Neural progenitor cell (in vitro differentiated cells): ENCODE measurements at regions not wholly inside any gene's neighbourhood (a gene's known extent, or its start where the extent isn't known, plus 50 kb on each side); places are given as distances from the start of the nearest gene placed in this dataset.

Experiments
- DNase-seq: peaks from one replicate; pipeline ENCODE4 v3.0.0-alpha.2; 2016; ENCODE audit warnings: low spot score
- H2AFZ ChIP-seq: fragments of 200-600 bp; sonication (generic); replicated peaks from 2 replicates; pipeline ENCODE4 v1.6.1; 2016; ENCODE audit warnings: antibody characterized with exemption
- H3F3A ChIP-seq: fragments of 200-600 bp; sonication (generic); 2 replicates; pipeline ENCODE4 v1.6.1; 2016; ENCODE audit warnings: antibody characterized with exemption, low read depth
- H3K27ac ChIP-seq: fragments of 200-600 bp; sonication (generic); 2 replicates; pipeline ENCODE4 v1.5.1; 2016; ENCODE audit warnings: mild to moderate bottlenecking
- H3K27me3 ChIP-seq: fragments of 200-600 bp; sonication (generic); 2 replicates; pipeline ENCODE4 v1.6.1; 2016; ENCODE audit warnings: mild to moderate bottlenecking, moderate library complexity
- H3K36me3 ChIP-seq: fragments of 200-600 bp; sonication (generic); 2 replicates; pipeline ENCODE4 v1.5.1; 2016
- H3K4me1 ChIP-seq: fragments of 200-600 bp; sonication (generic); 2 replicates; pipeline ENCODE4 v1.6.1; 2016; ENCODE audit warnings: mixed run types
- H3K4me2 ChIP-seq: fragments of 200-600 bp; sonication (generic); 2 replicates; pipeline ENCODE4 v1.6.1; 2016
- H3K4me3 ChIP-seq: fragments of 200-600 bp; sonication (generic); 2 replicates; pipeline ENCODE4 v1.5.1; 2016
- H3K79me2 ChIP-seq: fragments of 200-600 bp; sonication (generic); 2 replicates; pipeline ENCODE4 v1.6.1; 2016; ENCODE audit warnings: low read depth
- H3K9ac ChIP-seq: fragments of 200-600 bp; sonication (generic); 2 replicates; pipeline ENCODE4 v1.6.1; 2016
- H3K9me3 ChIP-seq: fragments of 200-600 bp; sonication (generic); 2 replicates; pipeline ENCODE4 v1.5.1; 2016; ENCODE audit warnings: low read depth
- H4K20me1 ChIP-seq: fragments of 200-600 bp; sonication (generic); 2 replicates; pipeline ENCODE4 v1.6.1; 2016; ENCODE audit warnings: low read depth
- H3K27ac Mint-ChIP-seq: 3 replicates; pipeline ENCODE4 v1.8.0; 2021; ENCODE audit warnings: mixed read lengths
- H3K27me3 Mint-ChIP-seq: 2 replicates; pipeline ENCODE4 v1.8.0; 2022; ENCODE audit warnings: low read depth, mild to moderate bottlenecking, inconsistent platforms, moderate library complexity, mixed read lengths; ENCODE audit not compliant: insufficient read depth
- H3K36me3 Mint-ChIP-seq: 3 replicates; pipeline ENCODE4 v1.8.0; 2021; ENCODE audit warnings: mixed read lengths
- H3K4me1 Mint-ChIP-seq: 3 replicates; pipeline ENCODE4 v1.8.0; 2021; ENCODE audit warnings: mixed read lengths
- H3K4me3 Mint-ChIP-seq: 3 replicates; pipeline ENCODE4 v1.8.0; 2021; ENCODE audit warnings: mild to moderate bottlenecking, moderate library complexity, mixed read lengths
- H3K9me3 Mint-ChIP-seq: 3 replicates; pipeline ENCODE4 v1.8.0; 2020; ENCODE audit warnings: mixed read lengths
- CTCF ChIP-seq: fragments of 200-600 bp; sonication (generic); IDR thresholded peaks from 2 replicates; pipeline ENCODE4 v1.5.1; 2017; ENCODE audit warnings: antibody characterized with exemption, mild to moderate bottlenecking
- EZH2 ChIP-seq: fragments of 200-600 bp; sonication (generic); IDR thresholded peaks from 2 replicates; pipeline ENCODE4 v1.6.1; 2017; ENCODE audit warnings: antibody characterized with exemption, mild to moderate bottlenecking, moderate library complexity
- EZH2phosphoT487 ChIP-seq: fragments of 200-600 bp; sonication (generic); IDR thresholded peaks from 2 replicates; pipeline ENCODE4 v1.6.1; 2017; ENCODE audit warnings: antibody characterized with exemption

- Histone ChIP-seq H3K4me1 (no peaks in the 10 kb centered on the region), H3K36me3 (no peaks in the 10 kb centered on the region), H3F3A (no peaks in the 10 kb centered on the region), H3K27ac (no peak overlapping the region), H3K9ac (no peak overlapping the region), H3K27me3 (no peaks in the 10 kb centered on the region), H4K20me1 (no peaks in the 10 kb centered on the region), H3K9me3 (no peaks in the 10 kb centered on the region), H3K79me2 (no peaks in the 10 kb centered on the region), H3K4me3 (no peak overlapping the region), H3K4me2 (no peak overlapping the region), H2AFZ (no peak overlapping the region)
- no peak overlapping the region for H3K4me3 Mint-ChIP-seq
- H3K27me3 Mint-ChIP-seq, result no peaks in the 10 kb centered on the region
- TF ChIP-seq EZH2phosphoT487 (no peak), EZH2 (no peak), CTCF (no peak)
- H3K4me1 Mint-ChIP-seq, result no peaks in the 10 kb centered on the region
- H3K9me3 Mint-ChIP-seq, result no peaks in the 10 kb centered on the region
- no peak overlapping the region for H3K27ac Mint-ChIP-seq
- H3K36me3 Mint-ChIP-seq, result no peaks in the 10 kb centered on the region
- DNase-seq, result no peak
These were observed 140.3 kb downstream of the RERGL start for GRCh38 chr12:17949558-17950141.

- H3K27ac Mint-ChIP-seq, result no peak overlapping the region
- H3K27me3 ChIP-seq, result no peaks in the 10 kb centered on the region
- no peak overlapping the region for H3K4me3 ChIP-seq
- no peaks in the 10 kb centered on the region for H3K4me1 Mint-ChIP-seq
- H3K27ac ChIP-seq, result no peak overlapping the region
- DNase-seq, result peak; percentile 2
- no peaks in the 10 kb centered on the region for H3K9me3 Mint-ChIP-seq
- no peak overlapping the region for H3K9ac ChIP-seq
- H3K4me1 ChIP-seq, result no peaks in the 10 kb centered on the region
- H3K4me3 Mint-ChIP-seq, result no peak overlapping the region
- H3K79me2 ChIP-seq, result no peaks in the 10 kb centered on the region
- no peaks in the 10 kb centered on the region for H3K9me3 ChIP-seq
- H3K36me3 Mint-ChIP-seq, result no peaks in the 10 kb centered on the region
- H3K36me3 ChIP-seq, result no peaks in the 10 kb centered on the region
- no peaks in the 10 kb centered on the region for H3K27me3 Mint-ChIP-seq
- TF ChIP-seq CTCF (no peak), EZH2phosphoT487 (no peak), EZH2 (no peak)
- H3F3A ChIP-seq, result no peaks in the 10 kb centered on the region
- no peaks in the 10 kb centered on the region for H4K20me1 ChIP-seq
- H2AFZ ChIP-seq, result no peak overlapping the region
- no peak overlapping the region for H3K4me2 ChIP-seq
These were observed 161.2 kb downstream of the RERGL start for GRCh38 chr12:17928708-17929366.

GRCh38 chr12:17918013-17918412 lies 172.0 kb downstream of the RERGL start:
- Mint-ChIP-seq H3K36me3 (no peaks in the 10 kb centered on the region), H3K4me1 (no peaks in the 10 kb centered on the region)
- TF ChIP-seq EZH2, result no peak
- TF ChIP-seq EZH2phosphoT487, result no peak
- TF ChIP-seq CTCF, result no peak

More at GRCh38 chr12:17918013-17918412, 172.0 kb downstream of the RERGL start:
- no peaks in the 10 kb centered on the region for H3K36me3 ChIP-seq
- H3K79me2 ChIP-seq, result no peaks in the 10 kb centered on the region
- H3K4me3 ChIP-seq, result no peak overlapping the region
- no peak overlapping the region for H3K27ac Mint-ChIP-seq
- peaks cover 2% of the 10 kb centered on the region for H3K9me3 Mint-ChIP-seq
- H4K20me1 ChIP-seq, result no peaks in the 10 kb centered on the region
- no peak for DNase-seq
- H3K27me3 Mint-ChIP-seq, result no peaks in the 10 kb centered on the region
- H3K4me2 ChIP-seq, result no peak overlapping the region
- no peaks in the 10 kb centered on the region for H3F3A ChIP-seq
- no peak overlapping the region for H2AFZ ChIP-seq
- no peaks in the 10 kb centered on the region for H3K27me3 ChIP-seq
- no peak overlapping the region for H3K9ac ChIP-seq
- no peak overlapping the region for H3K4me3 Mint-ChIP-seq
- no peaks in the 10 kb centered on the region for H3K4me1 ChIP-seq
- H3K9me3 ChIP-seq, result no peaks in the 10 kb centered on the region
- no peak overlapping the region for H3K27ac ChIP-seq
